Right forelimb (tissue), 1 donor: ENCODE measurements at regions not wholly inside any gene's neighbourhood (a gene's known extent, or its start where the extent isn't known, plus 50 kb on each side); places are given as distances from the start of the nearest gene placed in this dataset.

Experiments
- DNase-seq: peaks from one replicate; pipeline ENCODE4 v3.0.0-alpha.2; 2018

DNA sequence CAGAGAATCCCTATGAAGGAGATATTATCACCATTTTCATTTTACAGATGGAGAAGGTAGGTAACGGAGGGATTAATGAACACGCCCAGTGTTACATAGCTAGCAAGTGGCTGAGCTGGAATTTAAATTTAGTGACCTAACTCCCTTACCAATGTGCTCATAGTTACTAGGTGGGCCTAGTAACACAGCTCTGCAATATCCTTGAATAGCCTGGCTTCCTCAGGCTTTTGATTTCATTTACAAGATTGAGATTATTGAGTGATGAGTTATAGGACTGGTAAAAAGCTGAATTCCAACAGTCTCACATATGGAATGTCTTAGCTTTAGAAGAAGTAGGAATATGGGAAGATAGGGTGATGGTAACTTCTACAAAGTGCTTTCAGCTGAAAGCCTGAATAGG, 336.3 kb upstream of the KIF2A start:
- no peak for DNase-seq

DNA sequence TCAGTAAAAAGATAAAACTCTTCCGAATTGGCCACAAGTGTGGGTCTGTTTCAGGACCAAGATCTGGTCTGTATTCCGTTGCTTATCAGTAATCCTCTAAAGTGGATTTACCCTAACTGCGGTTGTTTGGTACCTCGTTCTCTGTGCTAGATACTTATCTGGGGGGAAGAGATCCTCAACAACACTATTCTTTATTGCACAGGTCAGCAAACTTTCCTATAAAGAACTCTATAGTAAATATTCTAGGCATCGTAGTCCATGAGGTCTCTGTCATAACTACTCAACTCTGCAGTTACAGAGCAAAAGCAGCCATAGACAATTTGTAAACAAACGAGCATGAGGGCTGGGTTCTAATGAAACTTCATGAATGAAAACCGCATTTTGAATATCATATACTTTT, 335.8 kb upstream of the KIF2A start:
- no peak for DNase-seq

DNA sequence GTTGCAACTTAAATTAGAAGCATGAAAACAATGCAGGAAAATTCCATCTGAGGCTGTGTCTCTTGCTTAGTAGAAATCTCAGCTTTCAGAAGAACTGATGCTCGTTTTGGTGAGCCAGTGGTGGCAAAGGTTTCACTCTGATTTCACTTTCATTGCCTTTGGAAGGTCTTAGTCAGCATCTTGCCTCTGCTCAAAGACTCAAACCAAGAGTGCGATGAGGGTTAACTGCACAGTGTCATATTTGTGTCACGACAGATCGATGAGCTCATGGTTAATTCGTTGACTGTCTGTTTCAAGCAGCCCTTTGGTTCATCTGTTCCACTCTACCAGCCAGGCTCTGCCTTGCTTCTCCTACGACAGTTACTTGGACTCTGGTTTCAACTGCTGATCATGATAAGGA, 331.3 kb upstream of the KIF2A start:
- DNase-seq = no peak

DNA sequence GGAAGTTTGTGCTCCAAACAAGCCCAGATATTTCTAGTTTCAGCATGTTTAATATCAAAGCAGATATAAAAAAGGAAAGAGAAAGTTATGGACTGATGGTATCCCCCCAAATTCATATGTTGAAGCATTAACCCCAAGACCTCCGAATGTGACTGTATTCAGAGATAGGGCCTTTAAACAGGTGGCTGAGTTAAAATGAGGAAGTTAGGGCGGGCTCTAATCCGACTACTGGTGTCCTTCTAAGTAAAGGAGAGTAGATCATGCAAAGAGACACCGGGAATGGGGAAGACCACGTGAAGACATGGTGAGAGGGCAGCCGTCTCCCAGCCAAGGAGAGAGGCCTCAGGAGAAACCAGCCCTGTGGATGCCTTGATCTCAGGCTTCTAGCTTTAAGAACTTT, 324.1 kb upstream of the KIF2A start:
- no peak for DNase-seq

DNA sequence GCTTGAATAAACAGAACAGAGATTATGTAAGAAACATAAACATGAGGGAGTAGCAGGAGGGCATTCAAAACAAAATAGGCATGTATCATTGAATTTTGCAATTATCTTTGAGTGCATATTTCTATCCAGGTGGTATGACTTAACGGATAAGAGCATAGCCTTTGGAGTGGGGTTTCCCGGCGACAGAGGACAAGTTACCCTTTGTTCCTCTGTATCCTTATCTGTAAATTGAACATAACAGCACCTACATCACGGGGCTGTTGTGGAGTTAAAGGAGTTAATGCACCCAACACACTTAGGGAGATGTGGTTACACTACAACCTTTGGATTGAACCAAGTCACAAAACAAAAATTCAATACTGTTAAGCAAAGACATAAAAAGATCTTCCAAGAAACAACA, 314.6 kb upstream of the KIF2A start:
- no peak for DNase-seq

DNA sequence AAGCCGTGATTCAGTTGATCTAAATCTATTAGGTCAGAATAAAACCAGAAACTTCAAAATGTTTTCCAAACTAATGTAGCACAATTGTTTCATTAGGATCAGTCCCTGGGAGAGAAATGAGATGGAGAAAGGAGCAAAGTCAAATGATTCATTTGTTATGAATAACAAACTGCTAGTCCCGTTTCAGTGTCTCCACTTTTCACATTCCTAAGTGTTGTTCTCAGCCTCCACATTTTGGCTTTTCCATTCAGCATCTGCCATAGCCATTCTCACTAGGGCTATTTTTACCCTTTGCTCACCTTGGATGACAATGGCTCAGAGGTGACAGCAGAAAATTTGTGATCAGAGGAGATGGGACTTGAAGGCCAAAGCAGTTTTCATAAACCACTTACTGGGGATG, 314.1 kb upstream of the KIF2A start:
- no peak for DNase-seq

DNA sequence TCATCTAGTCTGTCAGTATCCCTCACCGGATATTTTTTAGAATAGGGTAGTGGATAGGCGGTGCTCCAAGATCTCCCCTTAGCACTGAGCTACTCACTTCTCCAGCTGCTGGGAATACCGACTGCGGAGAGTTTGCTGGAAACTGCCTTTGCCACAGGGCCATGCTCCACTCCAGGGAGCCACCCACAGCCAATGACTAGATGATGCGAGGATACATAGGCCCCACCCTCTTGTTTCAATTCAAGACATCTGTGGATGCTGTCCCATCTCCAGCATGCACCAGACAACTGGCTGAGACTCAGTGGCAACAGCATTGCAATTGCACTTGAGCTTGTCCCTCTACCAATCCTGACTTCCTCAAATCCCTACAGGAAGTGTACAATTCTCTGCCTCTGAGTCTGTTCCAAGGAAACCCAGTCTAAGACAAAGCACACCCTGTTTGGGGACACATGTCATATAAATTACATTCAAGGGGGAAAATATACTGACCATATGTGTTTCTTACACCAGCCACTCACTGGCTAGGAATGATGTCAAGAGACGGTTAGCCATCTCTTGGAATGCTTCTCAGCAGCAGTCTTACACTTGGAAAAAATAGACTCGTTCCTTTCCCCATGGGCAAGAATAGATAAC, 312.6 kb upstream of the KIF2A start:
- no peak for DNase-seq

DNA sequence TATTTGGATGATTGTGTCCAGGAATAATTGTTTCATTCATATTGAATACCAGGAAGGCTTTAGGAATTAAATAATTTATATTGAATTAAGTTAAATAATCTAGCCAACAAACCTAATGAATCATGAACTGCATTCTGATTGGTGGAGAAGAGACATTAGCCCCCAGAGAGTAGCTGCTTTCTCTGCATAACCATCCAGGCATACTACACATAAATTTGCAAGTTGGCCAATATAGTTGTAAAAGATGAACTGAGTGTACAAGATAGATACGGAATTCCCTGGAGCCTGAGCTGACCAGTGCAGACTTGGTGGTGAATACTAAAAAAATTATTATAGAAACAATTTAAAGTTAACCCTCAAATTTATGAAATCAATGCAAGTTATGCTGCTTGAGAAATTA, 311.8 kb upstream of the KIF2A start:
- DNase-seq = no peak

DNA sequence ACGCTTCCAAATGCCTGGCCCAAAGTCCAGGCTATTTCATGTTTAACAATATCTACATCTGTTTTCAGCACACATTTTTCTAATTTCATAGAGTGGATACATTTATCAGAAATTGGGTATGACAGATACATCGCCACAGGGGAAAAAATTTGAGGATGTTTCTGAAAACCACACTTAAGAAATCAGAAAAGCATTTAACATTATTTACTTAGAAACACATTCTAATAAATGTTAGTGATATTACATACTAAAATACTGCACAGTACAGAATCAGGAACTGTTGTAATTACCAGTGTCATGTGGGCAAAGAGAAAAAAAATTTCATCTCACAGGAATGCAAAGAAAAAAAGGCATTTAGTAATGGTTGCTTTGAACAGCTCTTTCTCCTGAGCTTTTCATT, 310.5 kb upstream of the KIF2A start:
- no peak for DNase-seq

DNA sequence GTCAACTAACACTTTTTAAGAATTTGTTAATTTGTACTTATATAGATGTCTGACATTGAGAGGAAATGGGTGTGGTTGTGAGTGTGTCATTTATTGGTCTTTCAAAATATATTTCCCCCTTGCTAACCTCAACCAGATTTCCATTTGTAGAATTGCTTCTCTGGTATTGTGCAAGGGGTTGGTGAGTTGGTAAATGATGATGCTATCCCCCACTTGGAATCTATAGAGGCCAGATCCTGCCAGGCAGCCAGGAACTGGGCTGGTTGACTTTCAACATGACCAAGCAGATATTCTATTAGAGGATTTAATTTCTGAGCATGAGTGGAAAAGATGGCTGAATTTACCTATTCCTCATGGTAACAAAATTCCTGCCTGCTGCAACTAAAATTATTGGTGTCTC, 306.6 kb upstream of the KIF2A start:
- DNase-seq = no peak

DNA sequence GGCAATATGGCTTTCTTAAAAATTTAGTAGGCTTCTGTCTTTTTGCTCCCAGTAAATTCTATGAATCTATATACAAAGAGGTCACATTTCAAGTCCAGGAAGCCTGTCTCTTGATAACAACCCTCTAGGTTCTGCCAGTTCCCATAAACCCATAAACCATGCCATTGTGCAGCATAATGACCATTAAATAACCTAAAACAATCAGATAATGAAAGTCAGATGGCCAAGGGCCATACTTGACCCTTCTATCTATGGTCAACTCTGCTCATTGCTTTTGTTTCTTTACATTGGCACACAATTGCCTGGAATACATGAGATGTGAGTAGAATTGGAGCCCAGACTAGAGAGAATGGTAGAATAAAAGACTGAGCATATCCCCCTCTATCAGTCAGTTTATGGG, 305.4 kb upstream of the KIF2A start:
- DNase-seq = no peak

DNA sequence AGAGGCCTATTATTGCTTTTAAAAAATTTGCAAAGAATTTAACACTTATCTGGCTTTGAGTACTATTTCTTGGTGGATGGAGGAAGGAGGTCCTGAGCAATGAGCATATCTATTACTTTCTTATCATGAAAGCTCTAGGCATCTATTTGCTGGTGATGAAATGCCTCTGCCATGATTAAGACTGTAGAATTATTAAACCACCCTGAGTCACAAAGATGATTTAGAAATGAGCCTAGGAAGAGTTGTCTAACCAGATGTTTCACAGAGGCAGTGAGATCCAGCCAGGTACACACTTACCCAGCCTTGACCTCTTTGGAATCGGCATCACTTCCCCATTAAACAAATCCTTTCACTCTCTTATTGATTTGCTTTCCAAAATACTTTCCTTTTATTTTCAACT, 304.4 kb upstream of the KIF2A start:
- no peak for DNase-seq

DNA sequence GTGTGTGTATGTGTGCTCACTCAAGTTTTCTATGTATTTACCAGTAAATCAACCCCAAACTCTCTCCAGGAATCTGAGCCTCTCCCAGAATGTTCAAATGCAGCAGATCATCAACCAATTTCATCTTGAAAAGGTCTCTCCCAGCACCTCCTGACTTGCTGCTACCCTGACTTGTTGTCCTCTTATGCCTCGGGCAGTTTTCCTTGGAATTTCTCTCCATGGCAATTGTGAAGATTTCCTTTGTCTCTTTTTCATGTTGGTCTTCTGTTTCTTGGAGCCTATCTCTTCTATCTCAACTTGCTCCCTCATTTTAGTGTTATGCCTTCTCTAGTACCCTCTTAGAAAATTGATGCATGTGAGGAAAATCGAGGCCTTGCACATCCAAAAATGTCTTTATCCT, 303.6 kb upstream of the KIF2A start:
- no peak for DNase-seq

DNA sequence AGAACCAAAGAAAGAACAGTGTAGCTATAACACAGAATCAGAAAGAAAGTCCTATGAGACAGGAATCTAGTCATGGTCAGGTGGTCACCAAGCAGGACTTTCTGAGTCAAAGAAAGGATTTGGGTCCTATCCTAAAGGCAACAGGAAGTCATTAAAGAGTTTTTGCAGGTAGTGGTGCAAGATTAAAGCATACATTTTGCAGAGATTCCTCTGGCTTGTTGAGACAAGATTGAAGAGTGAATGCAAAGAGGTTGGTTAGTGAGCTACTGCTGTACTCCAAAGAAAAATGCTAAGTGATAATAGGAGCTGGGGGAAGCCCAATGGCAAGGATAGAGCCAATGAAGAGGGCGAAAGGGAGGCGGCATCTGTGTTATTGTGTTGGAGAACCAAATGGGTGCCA, 300.5 kb upstream of the KIF2A start:
- no peak for DNase-seq

DNA sequence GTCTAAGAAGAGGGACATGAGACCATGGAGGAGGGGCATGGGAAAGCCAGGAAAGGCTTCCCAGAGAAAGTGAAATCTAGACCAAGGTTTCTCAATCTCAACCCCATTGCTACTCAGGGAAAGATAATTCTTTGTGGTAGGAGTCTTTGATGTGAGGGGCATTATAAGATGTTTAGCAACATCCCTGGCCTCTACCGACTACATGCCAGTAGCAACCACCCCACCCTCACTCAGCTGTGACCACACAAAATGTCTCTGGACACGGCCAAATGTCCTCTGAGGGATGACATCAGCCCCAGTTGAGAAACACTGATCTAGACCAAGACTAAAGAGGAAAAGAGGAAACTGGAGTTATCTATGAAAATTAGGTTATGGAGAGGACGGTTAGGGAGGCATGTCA, 298.5 kb upstream of the KIF2A start:
- no peak for DNase-seq

DNA sequence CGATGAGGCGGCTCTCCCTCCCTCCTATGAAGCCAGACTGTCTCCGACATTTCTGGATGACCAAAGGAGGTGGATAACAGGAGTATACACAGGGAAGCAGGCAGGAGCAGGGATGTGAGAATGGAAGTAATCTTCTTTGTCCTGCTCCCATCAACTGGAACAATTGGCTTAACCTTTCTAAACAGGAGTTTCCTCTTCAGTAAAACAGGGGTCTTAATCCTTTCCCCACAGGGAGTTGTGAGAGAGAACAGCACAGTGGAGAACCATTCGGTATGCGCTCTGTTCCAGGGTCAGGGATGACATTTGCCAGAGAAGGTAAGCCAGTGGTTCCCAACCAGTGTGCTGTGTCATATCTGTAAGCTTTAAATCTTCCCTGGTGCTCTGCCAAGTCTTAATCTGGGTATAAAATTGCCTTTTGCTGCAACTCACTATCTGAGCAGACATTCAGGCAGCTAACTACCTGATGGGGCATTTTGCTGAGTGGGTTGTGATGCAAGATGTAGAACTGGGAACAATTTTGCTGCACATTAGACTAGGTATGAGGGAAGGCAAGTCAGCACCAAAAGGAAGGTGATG, 294.8 kb upstream of the KIF2A start:
- no peak for DNase-seq

DNA sequence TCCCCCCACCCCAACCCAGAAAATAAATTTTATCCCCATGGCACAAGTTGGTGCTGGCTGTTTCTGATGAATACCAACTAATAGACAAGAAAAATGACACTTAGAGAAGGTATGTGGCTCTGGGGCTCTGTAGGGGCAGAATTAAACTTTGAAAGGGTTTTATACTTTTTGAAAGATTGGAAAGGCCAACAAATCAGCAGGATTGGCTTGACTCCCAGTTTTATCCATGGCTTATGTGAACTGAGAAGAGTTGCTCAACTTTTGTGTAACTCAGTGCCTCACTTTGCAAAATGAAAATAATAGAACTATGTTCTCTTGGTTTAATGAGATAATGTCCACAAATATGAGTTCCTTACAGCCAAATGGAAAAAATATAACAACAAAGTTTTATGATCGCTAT, 288.9 kb upstream of the KIF2A start:
- no peak for DNase-seq

DNA sequence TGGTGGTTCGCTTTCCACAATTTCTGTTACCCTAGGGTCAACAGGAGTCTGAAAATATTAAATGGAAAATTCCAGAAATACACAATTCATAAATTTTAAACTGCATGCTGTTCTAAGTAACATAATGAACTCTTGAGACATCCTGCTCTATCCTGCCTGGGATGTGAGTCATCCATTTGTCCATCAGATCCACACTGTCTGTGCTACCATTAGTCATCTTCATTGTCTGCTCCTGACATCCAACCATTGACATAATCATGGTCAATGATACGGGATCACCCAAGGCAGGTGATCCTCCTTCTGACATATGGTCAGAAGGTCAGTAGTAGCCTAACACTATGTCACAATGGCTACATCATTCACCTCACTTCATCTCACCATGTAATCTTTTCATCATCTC, 276.7 kb upstream of the KIF2A start:
- no peak for DNase-seq

DNA sequence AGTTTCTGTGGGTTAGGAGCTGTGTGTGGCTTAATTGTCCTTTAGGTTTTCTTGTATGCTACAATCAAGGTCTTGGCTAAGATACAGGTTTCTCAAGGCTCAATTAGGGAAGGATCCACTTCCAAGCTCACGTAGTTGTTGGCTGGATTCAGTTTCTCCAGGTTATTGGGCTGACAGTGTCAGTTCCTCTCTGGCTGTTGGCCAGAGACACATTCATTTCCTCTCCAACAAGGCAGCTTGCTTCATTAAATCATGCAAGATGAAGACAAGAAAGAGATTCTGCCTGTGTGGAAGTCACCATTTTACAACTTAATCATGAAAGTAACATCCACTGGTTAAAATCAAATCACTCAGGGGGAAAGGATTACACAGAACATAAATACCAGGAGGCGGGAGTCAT, 275.7 kb upstream of the KIF2A start:
- DNase-seq = no peak

DNA sequence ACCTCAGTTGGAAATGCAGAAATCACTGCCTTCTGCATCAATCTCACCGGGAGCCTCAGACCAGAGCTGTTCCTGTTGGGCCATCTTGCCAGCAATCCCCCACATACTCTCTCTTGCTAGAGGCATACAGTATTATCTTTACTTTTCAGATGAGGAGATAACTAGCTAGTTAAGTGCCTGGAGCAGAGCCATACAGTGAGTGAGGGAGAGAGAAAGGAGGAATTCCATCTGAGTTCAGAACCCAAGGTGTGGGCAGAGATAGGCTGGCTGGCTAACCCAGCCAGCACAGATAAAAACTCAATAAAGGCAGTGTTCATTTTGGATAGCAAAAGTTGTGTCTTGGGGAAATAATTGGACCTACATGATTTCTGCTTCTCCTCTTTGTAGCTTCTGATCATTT, 268.0 kb upstream of the KIF2A start:
- DNase-seq = no peak

DNA sequence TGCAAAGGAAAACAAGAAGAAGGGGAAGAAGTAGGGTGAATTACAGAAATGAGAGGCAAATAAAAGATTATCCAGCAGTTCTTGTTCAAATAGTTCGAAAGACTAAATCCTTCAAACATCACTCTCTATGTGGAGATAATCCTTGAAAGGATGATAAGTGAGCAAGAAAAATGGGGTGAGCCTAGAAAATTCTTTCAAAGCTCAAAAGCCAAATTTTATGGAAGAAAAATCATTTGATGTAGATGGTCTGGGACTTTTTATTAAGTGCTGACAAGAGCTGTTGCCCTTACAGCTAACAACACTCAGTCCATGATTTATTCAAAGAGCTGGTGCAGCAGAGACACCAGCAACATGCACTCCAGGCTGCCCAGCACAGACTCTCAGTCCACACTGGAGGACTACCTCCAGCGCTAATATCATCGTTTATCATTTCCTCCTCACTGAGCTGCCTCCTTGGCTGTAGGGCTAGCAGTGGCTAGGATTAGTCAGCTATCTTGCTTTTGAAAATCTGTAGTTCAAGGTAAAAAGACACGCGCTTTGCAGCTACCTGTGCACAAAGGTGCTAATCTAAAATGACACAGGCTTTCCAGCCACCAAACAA, 264.8 kb upstream of the KIF2A start:
- no peak for DNase-seq

DNA sequence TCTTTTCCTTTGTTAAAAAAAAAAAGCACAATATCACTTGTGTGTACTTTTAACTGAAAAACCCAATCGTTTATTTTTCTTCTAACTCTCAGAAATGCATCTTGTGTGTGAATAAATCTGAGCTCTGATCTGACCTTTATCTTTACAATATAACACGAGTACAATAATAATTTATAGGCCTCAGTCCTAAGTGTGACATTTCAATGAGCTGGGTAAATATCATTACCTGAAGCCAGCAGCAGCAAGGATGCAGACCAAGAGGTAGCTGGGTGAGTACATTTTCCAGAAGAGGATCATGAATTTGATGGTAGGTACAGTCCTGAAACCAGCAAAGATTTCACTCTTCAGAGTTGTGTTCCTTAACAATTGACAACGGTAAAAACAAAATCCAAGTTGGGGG, 264.0 kb upstream of the KIF2A start:
- no peak for DNase-seq

DNA sequence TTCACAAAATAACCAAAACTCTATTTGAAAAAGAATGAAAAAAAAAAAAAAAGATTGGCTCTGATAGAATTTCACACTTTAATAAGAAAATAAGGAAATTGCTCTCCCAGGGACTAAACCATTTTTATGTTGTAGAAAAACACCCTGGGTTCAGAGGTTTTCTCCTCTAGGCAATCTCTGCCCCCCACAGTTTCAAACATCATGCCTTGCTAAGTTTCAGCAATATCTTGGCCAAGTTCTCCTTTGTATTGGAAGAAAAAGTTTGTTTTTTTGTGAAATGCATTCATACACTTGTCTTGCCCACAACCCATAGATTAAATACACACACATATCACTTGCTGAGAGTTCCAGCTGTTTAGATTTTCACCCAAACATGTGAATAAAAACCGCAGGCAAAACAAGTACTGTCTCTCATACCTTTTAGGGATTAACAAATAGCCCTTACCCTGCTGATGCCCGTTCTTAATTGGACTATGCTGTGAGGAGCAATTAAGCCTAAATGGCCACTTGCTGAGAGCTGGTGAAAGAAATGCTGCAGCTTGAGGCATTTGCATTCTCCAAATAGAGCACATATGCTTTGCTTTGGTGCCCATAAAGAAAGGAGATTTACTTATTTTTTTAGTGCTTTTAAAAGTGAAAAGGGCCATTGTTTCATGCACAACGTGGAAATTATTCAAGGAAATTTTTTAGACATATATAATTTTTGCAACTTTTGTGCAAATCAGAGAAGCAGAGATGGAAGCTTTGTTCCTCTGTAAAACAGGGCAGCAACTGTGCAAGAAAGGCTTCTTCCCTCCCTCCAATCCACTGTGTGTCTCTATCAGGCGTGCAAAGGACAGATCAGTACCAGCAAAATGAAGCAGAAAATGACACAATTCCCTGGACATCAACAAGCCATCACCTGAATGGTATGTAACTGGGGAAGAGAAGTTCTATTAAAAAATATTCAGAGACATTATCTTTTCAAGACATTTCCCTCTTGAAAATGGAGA, 262.4 kb upstream of the KIF2A start:
- DNase-seq = no peak

DNA sequence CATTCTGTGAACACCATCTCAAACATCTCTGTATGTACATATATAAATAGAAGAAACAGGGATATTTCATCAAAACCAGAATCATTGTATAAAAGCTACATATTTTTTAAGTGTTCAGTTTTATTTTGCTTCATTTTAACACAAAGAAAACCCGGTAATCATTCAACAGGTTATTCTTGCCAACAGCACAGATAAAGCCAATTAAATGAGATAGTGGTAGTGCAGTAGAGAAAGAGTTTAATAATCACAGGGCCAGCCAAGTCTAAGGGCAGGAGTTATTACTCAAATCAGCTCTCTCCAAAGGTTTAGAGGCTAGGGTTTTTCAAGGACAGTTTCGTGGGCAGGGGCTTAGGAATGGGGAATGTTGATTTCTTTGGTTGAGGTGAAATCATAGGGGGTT, 261.0 kb upstream of the KIF2A start:
- no peak for DNase-seq
